ACC112 (cell line): ENCODE measurements at regions not wholly inside any gene's neighbourhood (a gene's known extent, or its start where the extent isn't known, plus 50 kb on each side); places are given as distances from the start of the nearest gene placed in this dataset.
"Not testable (repeated sequence)": the region's sequence is repeated elsewhere in the genome, so short reads cannot be mapped to it uniquely, and the experiment has no call there.

Source experiments
- H2AFZ ChIP-seq: fragments of 200-600 bp; sonication (generic); one replicate; pipeline ENCODE4 v1.6.0; 2017; ENCODE audit warnings: antibody characterized with exemption, low read length; ENCODE audit not compliant: unreplicated experiment
- H3K27ac ChIP-seq: fragments of 200-600 bp; sonication (generic); 2 replicates; pipeline ENCODE4 v1.5.1; 2014; ENCODE audit warnings: low read depth, mild to moderate bottlenecking, antibody characterized with exemption, low read length, moderate library complexity
- H3K27me3 ChIP-seq: fragments of 200-600 bp; sonication (generic); 2 replicates; pipeline ENCODE4 v1.6.1; 2014; ENCODE audit warnings: mild to moderate bottlenecking, antibody characterized with exemption, low read length, moderate library complexity, mixed read lengths; ENCODE audit not compliant: insufficient read depth
- H3K36me3 ChIP-seq: fragments of 200-600 bp; sonication (generic); 2 replicates; pipeline ENCODE4 v1.6.1; 2016; ENCODE audit warnings: mild to moderate bottlenecking, antibody characterized with exemption, low read length, moderate library complexity, mixed read lengths; ENCODE audit not compliant: insufficient read depth
- H3K4me1 ChIP-seq: fragments of 200-600 bp; sonication (generic); one replicate; pipeline ENCODE4 v1.6.1; 2016; ENCODE audit warnings: low read length, mixed read lengths; ENCODE audit not compliant: insufficient read depth, unreplicated experiment, control insufficient read depth
- H3K4me3 ChIP-seq: fragments of 200-600 bp; sonication (generic); 2 replicates; pipeline ENCODE4 v1.5.1; 2014; ENCODE audit warnings: mild to moderate bottlenecking, low read depth, low read length
- H3K79me2 ChIP-seq: fragments of 200-600 bp; sonication (generic); one replicate; pipeline ENCODE4 v1.6.0; 2016; ENCODE audit warnings: low read length; ENCODE audit not compliant: control insufficient read depth, unreplicated experiment, insufficient read depth

DNA sequence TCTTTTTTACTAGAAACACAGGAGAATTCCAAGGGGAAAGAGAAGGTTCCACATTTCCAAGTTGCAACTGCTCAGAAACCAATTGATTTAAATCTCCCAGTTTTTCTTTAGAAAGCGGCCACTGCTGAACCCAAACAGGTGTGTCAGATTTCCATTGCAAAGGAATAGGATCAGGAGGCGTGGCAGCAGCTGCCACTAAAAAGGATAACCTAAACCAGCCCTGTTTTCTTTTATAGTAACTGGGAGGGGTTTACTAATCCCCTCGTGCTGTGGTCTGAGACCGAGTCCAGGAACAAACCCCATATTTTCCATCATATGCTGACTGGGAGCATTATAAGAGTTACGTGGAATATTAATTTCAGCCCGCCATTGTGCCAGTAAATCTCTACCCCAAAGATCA lies 1504.0 kb downstream of the UQCRFS1 start:
- H3K27ac ChIP-seq, H3K27me3 ChIP-seq, H3K79me2 ChIP-seq, H3K4me3 ChIP-seq, H2AFZ ChIP-seq, H3K4me1 ChIP-seq, H3K36me3 ChIP-seq: not testable (repeated sequence)

DNA sequence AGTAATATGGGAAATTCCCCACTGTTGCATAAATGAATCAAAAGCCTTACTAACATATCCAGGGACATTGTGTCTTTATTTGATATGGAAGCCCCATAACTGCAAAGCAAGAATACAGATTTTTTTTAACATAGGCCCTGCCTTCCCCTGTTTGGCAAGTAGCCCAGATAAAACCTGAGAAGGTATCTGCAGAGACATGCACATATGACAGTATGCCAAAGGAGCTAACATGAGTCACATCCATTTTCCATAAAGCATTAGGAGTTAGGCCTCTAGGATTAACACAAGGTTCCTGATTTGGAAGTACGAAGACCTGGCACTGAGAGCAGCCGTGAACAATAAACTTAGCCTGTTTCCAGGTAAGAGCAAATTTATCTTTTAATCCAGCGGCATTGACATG lies 1505.9 kb downstream of the UQCRFS1 start:
- H3K27ac ChIP-seq, H3K36me3 ChIP-seq, H2AFZ ChIP-seq, H3K27me3 ChIP-seq, H3K4me1 ChIP-seq, H3K79me2 ChIP-seq, H3K4me3 ChIP-seq: not testable (repeated sequence)

GRCh38 chr19:27705896-27706295 lies 1507.1 kb downstream of the UQCRFS1 start:
- no peaks in the 10 kb centered on the region for H3K36me3 ChIP-seq
- H3K79me2 ChIP-seq, result no peaks in the 10 kb centered on the region
- no peak overlapping the region for H3K4me3 ChIP-seq
- H3K27ac ChIP-seq, result no peak overlapping the region
- H3K27me3 ChIP-seq, result no peaks in the 10 kb centered on the region
- H2AFZ ChIP-seq, result no peak overlapping the region
- H3K4me1 ChIP-seq, result no peaks in the 10 kb centered on the region

- H3K4me1 ChIP-seq, result no peaks in the 10 kb centered on the region
- H3K27me3 ChIP-seq, result no peaks in the 10 kb centered on the region
- H3K4me3 ChIP-seq, result no peak overlapping the region
- no peaks in the 10 kb centered on the region for H3K36me3 ChIP-seq
- H3K27ac ChIP-seq, result no peak overlapping the region
- H2AFZ ChIP-seq, result no peak overlapping the region
- no peaks in the 10 kb centered on the region for H3K79me2 ChIP-seq
These were observed 1518.4 kb downstream of the UQCRFS1 start for GRCh38 chr19:27694361-27695055.

DNA sequence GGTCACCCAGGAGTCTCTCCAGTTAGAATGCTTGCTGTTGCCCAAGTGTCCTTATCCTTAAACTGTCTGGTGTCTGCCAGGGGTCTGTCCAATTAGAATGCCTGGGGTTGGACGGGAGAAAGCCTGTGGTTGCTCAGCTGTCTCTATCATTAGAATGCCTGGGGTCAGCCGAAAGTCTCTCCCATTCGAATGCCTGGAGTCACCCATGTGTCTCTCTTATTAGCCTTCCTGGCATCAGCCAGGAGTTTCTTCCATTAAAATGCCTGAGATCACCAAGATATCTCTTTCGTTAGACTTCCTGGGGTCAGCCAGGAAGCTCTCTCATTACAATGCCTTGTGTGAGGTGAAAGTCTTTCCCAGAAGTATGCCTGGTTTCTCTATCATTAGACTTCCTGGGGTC lies 1521.0 kb downstream of the UQCRFS1 start:
- Histone ChIP-seq H3K4me3 (no peak overlapping the region), H3K27ac (no peak overlapping the region), H3K79me2 (no peaks in the 10 kb centered on the region), H2AFZ (no peak overlapping the region), H3K4me1 (no peaks in the 10 kb centered on the region), H3K36me3 (no peaks in the 10 kb centered on the region), H3K27me3 (no peaks in the 10 kb centered on the region)

- Histone ChIP-seq H2AFZ (no peak overlapping the region), H3K27ac (no peak overlapping the region), H3K36me3 (no peaks in the 10 kb centered on the region), H3K4me3 (no peak overlapping the region), H3K79me2 (no peaks in the 10 kb centered on the region), H3K4me1 (no peaks in the 10 kb centered on the region), H3K27me3 (no peaks in the 10 kb centered on the region)
These were observed 1523.2 kb downstream of the UQCRFS1 start for GRCh38 chr19:27689734-27690241.

DNA sequence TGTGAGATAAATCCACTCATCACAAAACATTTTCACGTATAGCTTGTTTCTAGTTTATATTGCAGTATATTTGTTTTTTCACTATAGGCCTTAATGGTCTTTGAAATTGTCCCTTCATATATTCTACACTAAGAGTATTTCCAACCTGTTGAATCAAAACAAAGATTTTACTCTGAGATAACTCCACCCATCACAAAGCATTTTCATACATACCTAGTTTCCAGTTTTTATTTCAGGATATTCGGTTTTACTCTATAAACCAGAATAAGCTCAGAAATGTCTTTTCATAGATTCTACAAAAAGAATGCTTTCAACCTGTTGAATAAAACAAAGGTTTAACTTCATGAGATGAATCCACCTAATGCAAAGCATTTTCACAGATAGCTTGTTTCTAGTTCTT lies 1528.7 kb downstream of the UQCRFS1 start:
- no peak overlapping the region for H2AFZ ChIP-seq
- no peaks in the 10 kb centered on the region for H3K27me3 ChIP-seq
- H3K27ac ChIP-seq, result no peak overlapping the region
- H3K79me2 ChIP-seq, result no peaks in the 10 kb centered on the region
- no peaks in the 10 kb centered on the region for H3K4me1 ChIP-seq
- H3K4me3 ChIP-seq, result no peak overlapping the region
- no peaks in the 10 kb centered on the region for H3K36me3 ChIP-seq

DNA sequence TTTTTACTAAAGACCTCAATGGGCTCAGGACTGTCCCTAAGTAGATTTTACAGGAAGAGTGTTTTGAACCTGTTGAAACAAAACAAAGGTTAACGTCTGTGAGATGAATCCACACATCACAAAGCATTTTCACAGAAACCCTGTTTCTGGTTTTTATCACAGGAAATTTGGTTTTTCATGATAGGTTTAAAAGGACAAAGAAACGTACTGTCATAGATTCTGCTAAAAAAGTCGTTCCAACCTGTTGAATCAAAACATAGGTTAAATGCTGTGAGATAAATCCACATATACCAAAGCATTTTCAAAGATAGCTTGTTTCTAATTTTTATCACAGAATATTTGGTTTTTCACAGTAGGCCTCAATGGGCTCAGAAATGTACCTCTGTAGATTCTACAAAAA lies 1531.0 kb downstream of the UQCRFS1 start:
- no peaks in the 10 kb centered on the region for H3K36me3 ChIP-seq
- H2AFZ ChIP-seq, result no peak overlapping the region
- no peak overlapping the region for H3K4me3 ChIP-seq
- H3K27ac ChIP-seq, result no peak overlapping the region
- H3K4me1 ChIP-seq, result no peaks in the 10 kb centered on the region
- H3K79me2 ChIP-seq, result no peaks in the 10 kb centered on the region
- no peaks in the 10 kb centered on the region for H3K27me3 ChIP-seq

GRCh38 chr19:27679905-27680304 lies 1533.0 kb downstream of the UQCRFS1 start:
- no peak overlapping the region for H2AFZ ChIP-seq
- H3K79me2 ChIP-seq, result no peaks in the 10 kb centered on the region
- no peaks in the 10 kb centered on the region for H3K4me1 ChIP-seq
- H3K36me3 ChIP-seq, result no peaks in the 10 kb centered on the region
- H3K27me3 ChIP-seq, result no peaks in the 10 kb centered on the region
- no peak overlapping the region for H3K4me3 ChIP-seq
- H3K27ac ChIP-seq, result no peak overlapping the region

DNA sequence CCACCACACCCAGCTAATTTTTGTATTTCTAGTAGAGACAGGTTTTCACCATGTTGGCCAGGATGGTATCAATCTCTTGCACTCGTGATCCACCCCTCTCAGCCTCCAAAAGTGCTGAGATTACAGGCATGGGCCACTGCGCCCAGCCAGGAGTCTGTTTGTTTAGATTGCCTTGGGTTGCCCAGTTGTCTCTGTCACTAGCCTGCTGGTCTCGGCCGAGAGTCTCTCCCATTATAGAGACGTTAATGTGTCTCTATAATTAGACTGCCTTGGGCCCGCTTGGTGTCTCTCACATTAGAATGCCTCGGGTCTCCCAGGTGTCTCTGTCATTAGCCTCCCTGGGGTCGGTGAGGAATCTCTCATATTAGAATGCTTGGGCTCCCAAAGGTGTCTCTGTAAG lies 1533.6 kb downstream of the UQCRFS1 start:
- no peak overlapping the region for H2AFZ ChIP-seq
- H3K4me1 ChIP-seq, result no peaks in the 10 kb centered on the region
- no peaks in the 10 kb centered on the region for H3K79me2 ChIP-seq
- no peak overlapping the region for H3K27ac ChIP-seq
- no peaks in the 10 kb centered on the region for H3K36me3 ChIP-seq
- no peaks in the 10 kb centered on the region for H3K27me3 ChIP-seq
- no peak overlapping the region for H3K4me3 ChIP-seq

DNA sequence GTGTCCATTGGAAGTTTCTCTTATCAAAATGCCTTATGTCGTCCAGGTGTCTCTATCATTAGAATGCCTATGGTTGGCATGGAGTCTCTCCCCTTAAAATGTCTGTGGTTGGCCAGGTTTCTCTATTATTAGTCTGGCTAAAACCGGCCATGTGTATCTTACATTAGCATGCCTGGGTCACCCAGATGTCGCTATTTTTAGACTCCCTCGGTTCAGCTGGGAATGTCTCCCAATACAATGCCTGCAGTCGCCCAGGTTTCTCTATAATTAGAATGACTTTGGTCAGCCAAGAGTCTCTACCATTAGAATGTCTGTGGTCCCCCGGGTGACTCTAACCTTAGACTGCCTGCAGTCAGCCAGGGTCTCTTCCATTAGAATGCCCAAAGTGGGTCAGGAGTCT lies 1536.1 kb downstream of the UQCRFS1 start:
- no peak overlapping the region for H3K27ac ChIP-seq
- no peaks in the 10 kb centered on the region for H3K27me3 ChIP-seq
- H3K79me2 ChIP-seq, result no peaks in the 10 kb centered on the region
- no peaks in the 10 kb centered on the region for H3K4me1 ChIP-seq
- H3K36me3 ChIP-seq, result no peaks in the 10 kb centered on the region
- no peak overlapping the region for H3K4me3 ChIP-seq
- no peak overlapping the region for H2AFZ ChIP-seq
